ENCODE measurements at regions not wholly inside any gene's neighbourhood (a gene's known extent, or its start where the extent isn't known, plus 50 kb on each side); places are given as distances from the start of the nearest gene placed in this dataset.

- no peak for DNase-seq
These were observed 866.6 kb downstream of the USP25 start for GRCh38 chr21:16596369-16596768.

DNA sequence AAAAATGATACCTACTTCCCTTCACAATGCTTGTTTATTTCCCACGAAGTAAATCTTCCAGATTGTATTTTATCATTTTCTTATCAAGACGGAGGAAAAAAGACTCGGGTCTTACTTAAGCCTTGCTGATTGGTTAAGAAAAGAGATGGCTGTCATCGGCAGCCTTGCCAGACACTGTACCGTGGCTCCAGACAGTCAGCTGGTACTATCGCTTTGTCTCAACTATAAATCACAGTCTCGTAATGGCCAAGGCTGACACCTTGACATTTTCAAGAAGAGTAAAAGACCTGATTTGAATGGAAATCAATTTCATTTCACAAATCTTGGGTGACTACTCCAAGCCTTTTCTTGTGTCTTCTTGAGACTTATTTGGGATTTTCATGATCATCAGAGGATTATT is 868.0 kb downstream of the USP25 start:
- no peak for DNase-seq

DNA sequence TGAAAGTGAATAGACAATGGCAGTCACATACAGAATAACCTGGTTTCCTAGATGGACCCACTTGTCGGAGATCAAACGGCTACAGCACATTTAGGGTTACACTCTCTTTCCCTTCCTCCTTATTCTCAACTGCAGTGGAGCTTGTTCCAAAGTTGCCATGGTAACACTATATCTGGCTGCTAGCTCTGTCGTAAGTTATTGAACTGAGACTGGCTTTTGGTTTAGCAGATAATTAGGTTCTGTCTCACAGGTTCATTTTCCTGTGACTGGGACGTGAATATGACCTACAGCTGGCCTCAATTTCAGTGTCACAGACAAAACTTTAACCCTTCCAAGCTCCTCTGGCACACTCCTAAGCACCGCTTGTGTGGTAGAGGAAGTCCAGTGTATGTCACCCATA is 875.8 kb downstream of the USP25 start:
- DNase-seq, result no peak

DNA sequence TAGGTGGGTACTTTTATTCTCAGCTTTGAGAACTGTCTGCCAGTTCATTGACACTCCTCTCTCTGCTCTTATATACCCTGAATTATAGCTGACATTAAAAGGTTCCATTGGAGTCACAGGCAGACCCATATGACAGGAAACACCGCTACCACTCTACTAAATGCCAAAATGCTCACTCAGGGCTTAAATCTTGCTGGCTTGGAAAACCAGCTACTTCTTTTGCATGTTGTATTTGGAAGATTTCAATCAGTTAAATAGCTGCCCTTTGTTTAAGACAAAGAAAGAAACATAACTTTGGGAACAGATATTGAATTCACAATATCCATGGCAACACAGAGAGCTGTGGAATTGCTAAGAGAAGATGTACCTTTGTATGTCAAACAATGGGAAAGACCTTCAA is 876.5 kb downstream of the USP25 start:
- DNase-seq, result no peak

GRCh38 chr21:16608209-16608830 is 878.5 kb downstream of the USP25 start:
- DNase-seq, result no peak

GRCh38 chr21:16619281-16619680 is 889.5 kb downstream of the USP25 start:
- DNase-seq, result no peak

- DNase-seq, result no peak
These were observed 891.1 kb downstream of the USP25 start for GRCh38 chr21:16620786-16621320.

DNA sequence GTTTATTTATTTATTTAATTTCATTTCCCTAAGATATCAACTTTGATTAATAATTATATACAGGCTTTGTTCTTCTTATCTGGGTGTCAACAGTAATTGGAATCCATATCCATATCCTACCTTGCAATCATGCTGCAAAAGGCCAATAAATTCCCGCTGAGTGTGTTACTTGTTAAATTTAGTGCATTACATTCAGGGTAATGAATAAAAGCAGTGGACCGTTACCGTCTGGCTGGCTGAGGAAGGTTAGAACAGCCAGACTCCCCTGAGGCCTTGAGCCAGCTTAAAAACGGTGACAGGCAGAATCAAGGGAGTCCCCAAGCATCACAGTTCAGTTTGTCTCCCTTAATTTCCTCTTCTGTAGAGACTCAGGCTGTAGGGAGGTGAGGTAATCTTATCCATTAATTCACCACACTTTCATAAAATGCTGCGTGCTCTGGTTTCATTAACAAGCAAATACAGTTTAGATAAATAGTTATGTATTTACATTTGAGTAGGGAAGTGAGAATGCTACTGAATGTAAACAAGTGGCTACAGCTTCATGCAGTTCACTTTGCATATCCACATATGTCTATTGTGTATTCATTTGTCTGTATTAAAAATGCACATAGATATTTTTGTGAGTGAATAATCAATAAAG is 888.2 kb upstream of the CXADR start:
- DNase-seq, result no peak

- DNase-seq, result no peak
These were observed 887.4 kb upstream of the CXADR start for GRCh38 chr21:16625491-16625890.

DNA sequence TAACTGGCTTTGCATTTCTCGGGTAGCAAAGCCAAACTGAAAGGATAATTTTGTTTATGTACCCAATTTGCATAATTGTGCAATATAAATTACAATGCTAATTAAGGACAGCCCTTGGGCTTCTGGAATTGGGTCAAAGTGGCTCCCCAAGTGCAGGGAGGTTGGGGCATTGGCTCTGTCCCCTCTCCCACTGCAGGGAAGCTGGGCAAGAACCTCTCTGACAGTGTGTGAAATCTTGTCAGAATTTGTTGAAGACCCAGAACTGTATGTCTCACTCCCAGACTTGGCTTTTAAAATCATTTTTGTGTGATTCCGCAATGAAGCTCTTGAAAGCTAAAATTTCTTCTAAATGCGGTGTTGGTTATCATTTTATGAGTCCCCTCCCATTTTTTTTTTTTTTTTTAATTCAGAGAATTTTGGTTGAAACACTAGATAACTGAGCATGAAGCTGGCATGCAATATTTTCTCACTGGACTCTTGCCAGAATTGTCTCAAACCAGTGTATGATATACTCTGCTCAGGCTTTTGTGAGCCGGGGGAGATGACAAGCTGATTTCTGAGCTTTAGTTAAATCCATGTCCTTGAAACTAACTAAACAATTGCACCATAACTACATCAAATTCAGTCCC is 878.9 kb upstream of the CXADR start:
- no peak for DNase-seq

GRCh38 chr21:16634515-16634914 is 878.3 kb upstream of the CXADR start:
- DNase-seq, result no peak

GRCh38 chr21:16640297-16641027 is 872.4 kb upstream of the CXADR start:
- DNase-seq, result no peak

GRCh38 chr21:16642353-16642752 is 870.5 kb upstream of the CXADR start:
- no peak for DNase-seq

DNA sequence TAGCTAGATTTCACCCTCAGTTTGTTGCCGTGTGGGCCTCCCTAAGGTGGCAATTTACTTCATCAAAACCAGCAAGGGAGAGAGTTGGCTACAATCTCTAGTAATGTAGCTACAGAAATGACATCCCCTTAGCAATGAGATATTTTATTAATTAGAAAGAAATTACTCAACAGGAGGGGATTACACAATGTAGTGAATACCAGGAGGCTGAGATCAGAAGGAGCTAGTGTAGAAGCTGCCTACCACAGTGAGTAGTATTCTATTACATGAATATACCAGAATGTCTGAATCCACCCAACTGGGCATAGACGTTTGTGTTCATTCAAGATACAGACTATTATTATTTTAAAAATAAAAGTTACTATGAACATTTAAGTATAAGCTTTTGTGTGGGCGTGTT is 868.2 kb upstream of the CXADR start:
- DNase-seq, result no peak

DNA sequence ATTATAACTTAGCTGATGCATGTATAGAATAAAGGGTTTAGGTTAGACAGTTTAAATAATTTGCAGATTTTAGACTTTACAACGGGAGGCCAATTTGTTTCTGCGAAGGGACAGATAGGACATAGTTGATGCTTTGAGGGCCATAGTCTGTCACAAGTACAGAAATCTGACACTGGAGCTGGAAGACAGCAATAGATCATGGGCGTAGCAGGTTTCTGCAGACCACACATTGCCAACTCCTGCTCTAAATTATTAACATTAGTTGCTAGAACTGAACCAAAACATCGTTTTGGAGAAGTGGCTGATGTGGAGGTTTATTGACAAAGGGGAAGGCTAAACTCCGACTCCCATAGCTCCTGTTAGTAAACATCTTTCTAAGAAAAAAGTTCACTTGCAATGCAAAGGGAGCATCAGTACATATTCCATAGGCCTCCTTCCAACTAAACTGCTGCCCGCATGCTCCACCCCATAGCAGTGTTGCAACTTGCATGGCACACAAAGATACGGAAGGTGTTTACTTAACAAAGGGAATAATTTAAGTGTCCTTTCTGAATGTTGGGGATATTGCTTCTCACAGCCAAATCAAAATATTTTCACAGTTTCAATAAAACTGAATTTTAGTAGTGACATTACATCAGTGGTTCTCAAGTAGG is 862.0 kb upstream of the CXADR start:
- DNase-seq, result no peak

DNA sequence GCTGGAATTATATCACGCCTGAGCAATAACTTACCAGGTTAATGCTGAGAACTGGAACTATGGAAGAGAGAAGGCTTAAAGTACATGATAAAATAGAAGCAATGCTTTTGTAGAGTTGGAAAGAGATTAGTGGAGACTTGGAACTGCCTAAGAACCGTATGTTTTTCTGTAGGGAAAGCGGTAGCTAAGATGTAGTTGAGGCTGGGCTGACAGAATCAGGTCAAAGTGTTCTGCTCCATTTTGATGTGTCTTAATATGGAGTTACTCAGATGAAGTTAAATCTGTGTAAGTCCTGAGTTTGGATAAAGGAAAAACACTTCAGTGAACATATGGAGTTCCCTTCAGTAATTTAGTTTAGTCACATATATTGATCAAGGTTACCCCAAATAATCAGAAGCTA is 860.9 kb upstream of the CXADR start:
- DNase-seq, result no peak

DNA sequence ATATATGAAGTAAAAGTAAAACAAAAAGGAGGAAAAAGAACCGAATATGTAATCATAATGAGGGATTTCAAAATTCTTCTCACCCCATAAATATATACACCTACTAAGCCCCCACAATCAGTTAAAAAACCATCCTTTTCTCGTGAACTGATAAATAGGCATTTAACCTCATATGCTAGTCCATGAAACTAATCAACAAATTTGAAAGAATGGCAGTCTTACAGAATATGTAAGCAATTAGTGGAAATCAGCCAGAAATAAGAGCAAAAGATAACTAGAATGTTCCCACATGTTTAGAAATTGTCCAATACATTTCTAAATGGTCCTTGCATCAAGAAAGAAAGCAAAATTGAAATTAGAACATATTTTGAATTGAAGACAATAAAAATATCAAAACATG is 849.4 kb upstream of the CXADR start:
- no peak for DNase-seq

DNA sequence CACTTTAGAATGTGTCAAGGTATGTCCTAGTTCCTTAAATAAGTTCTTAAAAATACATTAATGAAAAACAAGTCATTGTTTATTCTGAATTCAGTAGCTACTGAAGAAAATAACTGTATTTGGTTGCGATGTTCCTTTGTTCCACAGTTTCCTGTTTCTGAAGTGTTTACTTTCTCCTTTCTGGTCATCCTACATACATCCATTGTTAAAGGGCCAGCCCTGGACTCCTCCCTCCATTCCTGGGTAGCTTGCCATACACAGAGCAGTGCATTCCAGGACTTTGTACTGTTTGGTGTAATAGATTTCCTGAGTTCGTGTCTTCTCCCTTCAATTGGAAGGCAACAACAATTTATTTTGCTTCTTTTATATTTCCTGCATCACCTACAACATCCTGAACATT is 845.4 kb upstream of the CXADR start:
- DNase-seq, result no peak

DNA sequence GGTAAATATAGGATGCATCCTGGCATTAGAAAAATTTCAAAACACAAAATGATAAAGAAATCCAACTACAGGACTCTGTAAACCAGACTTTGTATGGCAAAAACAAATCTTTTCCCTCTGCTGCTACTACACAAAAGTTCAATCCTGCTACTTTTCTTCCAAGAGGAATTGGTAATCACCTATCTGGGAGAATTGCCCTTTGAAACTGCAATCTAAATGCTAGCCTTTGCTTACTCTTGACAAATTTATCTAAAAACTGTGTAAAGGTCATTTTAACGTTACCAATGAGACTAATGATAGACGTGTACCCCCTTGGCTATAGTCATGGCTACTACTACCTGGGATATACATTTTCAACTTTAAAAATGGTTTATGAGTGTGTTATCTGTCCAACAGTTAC is 837.9 kb upstream of the CXADR start:
- no peak for DNase-seq

DNA sequence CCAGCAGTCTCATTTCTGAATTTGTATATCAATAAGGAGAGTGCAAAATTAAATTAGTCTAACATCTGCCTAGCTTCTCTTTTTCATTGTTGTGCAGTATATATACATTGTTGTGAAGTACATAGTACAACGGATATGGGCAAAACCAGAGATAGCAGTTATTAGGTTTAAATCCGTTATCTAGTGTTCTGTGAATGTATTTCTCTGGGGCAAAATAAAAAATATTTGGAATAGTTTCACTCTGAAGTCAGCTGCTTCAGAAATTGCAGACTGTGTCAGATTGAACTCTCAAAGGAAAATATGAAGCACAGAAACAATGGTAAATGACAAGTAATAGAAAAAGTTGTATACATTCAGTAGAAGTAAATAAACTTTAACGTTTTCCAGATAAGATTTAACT is 836.5 kb upstream of the CXADR start:
- DNase-seq, result no peak

- no peak for DNase-seq
These were observed 834.2 kb upstream of the CXADR start for GRCh38 chr21:16678429-16679160.

DNA sequence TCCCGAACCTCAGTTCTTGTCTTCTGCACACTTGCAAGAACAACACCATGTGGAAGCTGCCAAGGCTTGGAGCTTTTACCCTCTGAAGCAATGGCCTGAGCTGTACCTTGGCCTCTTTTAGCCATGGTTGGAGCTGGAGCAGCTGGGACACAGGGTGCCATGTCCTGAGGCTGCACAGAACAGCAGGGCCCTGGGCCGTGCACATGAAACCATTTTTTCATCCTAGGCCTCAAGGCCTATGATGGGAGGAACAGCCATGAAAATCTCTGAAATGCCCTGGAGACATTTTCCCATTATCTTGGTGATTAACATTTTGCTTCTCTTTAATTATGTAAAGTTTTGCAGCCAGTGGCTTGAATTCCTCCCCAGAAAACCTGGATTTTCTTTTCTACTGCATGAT is 817.8 kb upstream of the CXADR start:
- no peak for DNase-seq

Data from activated CD4-positive, alpha-beta T cell treated with anti-CD3 and anti-CD28 coated beads, Interleukin-2, amount 50 U/mL, for 4 hours (primary cell).